ENCODE measurements at regions not wholly inside any gene's neighbourhood (a gene's known extent, or its start where the extent isn't known, plus 50 kb on each side); places are given as distances from the start of the nearest gene placed in this dataset.

DNA sequence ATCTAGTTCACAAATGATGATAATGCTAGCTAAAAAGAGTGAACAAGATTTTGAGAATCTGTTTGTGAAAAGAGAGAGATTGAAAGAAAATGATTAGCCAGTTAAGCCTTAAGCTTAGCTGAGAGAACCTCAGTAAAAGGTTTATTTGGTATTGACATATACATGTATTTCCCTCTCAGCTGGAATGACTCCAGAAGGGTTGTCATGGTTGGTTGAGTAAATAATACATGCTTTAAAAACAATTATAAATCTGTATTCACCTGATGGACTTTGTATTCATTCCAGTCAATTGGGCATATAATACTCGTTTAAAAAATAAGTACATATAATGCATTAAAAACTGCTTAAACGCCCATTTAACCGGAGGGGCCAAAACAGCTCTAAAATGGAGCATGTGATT, 181.4 kb downstream of the GRB14 start:
- Histone ChIP-seq H3K4me1 (peaks cover 9% of the 10 kb centered on the region), H3K27me3 (no peaks in the 10 kb centered on the region), H3K9ac (no peak overlapping the region), H3K79me2 (ENCODE audit: low read depth) (no peaks in the 10 kb centered on the region), H3K4me2 (no peak overlapping the region), H3K36me3 (no peaks in the 10 kb centered on the region), H3K4me3 (no peak overlapping the region), H3F3A (ENCODE audit: low read depth) (no peaks in the 10 kb centered on the region), H2AFZ (replicated peaks) (no peak overlapping the region), H4K20me1 (ENCODE audit: low read depth) (no peaks in the 10 kb centered on the region), H3K9me3 (ENCODE audit: low read depth) (no peaks in the 10 kb centered on the region), H3K27ac (no peak overlapping the region)
- Mint-ChIP-seq H3K27me3 (ENCODE audit: insufficient read depth, low read depth) (no peaks in the 10 kb centered on the region), H3K9me3 (no peaks in the 10 kb centered on the region), H3K36me3 (no peaks in the 10 kb centered on the region), H3K4me3 (no peak overlapping the region), H3K4me1 (peaks cover 9% of the 10 kb centered on the region), H3K27ac (no peak overlapping the region)
- no peak for DNase-seq (ENCODE audit: low spot score)
- TF ChIP-seq CTCF (IDR thresholded peaks at IDR 0.05) (no peak), EZH2phosphoT487 (IDR thresholded peaks at IDR 0.05) (no peak), EZH2 (IDR thresholded peaks at IDR 0.05) (no peak)

GRCh38 chr2:164439235-164439634, 182.0 kb downstream of the GRB14 start:
- Histone ChIP-seq H2AFZ (replicated peaks) (no peak overlapping the region), H3K4me2 (no peak overlapping the region), H3K4me1 (peaks cover 9% of the 10 kb centered on the region), H3K4me3 (no peak overlapping the region), H3K9me3 (ENCODE audit: low read depth) (no peaks in the 10 kb centered on the region), H3K36me3 (no peaks in the 10 kb centered on the region), H4K20me1 (ENCODE audit: low read depth) (no peaks in the 10 kb centered on the region), H3K27ac (no peak overlapping the region), H3F3A (ENCODE audit: low read depth) (no peaks in the 10 kb centered on the region), H3K9ac (no peak overlapping the region), H3K79me2 (ENCODE audit: low read depth) (no peaks in the 10 kb centered on the region), H3K27me3 (no peaks in the 10 kb centered on the region)
- no peak for TF ChIP-seq EZH2phosphoT487 (IDR thresholded peaks at IDR 0.05)
- TF ChIP-seq EZH2 (IDR thresholded peaks at IDR 0.05) = no peak
- TF ChIP-seq CTCF (IDR thresholded peaks at IDR 0.05) = no peak
- Mint-ChIP-seq H3K9me3 (no peaks in the 10 kb centered on the region), H3K27me3 (ENCODE audit: insufficient read depth, low read depth) (no peaks in the 10 kb centered on the region), H3K4me3 (no peak overlapping the region), H3K4me1 (peaks cover 9% of the 10 kb centered on the region), H3K36me3 (no peaks in the 10 kb centered on the region), H3K27ac (no peak overlapping the region)
- DNase-seq (ENCODE audit: low spot score) = no peak

DNA sequence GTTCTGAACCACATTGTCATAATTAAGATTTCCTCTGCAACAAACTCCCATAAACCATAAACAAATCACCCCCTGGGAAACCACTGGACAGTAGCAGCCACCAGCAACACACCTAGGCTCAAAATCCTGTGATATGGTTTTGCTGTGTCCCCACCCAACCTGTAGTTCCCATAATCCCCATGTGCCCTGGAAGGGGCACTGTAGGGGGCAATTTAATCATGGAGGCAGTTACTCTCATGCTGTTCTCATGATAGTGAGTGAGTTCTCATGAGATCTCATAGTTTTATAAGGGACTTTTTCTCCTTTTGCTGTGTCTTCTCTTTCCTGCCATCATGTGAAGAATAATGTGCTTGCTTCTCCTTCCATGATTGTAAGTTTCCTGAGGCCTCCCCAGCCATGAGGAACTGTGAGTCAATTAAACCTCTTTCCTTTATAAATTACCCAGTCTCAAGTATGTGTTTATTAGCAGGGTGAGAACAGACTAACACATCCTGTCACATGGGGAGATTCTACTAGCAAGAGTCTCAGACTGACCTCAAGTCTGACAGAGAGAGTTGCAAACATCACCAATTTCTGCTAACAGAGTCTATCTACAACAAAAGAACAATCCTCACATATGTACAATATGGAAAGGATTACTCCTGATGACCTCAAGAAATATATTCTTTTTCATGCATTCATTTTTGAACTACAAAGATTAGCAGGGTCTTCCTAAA, 182.6 kb downstream of the GRB14 start:
- Histone ChIP-seq H3K36me3 (no peaks in the 10 kb centered on the region), H3K27me3 (no peaks in the 10 kb centered on the region), H3F3A (ENCODE audit: low read depth) (no peaks in the 10 kb centered on the region), H3K79me2 (ENCODE audit: low read depth) (no peaks in the 10 kb centered on the region), H3K9ac (no peak overlapping the region), H3K27ac (no peak overlapping the region), H3K9me3 (ENCODE audit: low read depth) (no peaks in the 10 kb centered on the region), H2AFZ (replicated peaks) (peak overlapping the region; percentile 22), H3K4me3 (no peak overlapping the region), H3K4me1 (peaks cover 9% of the 10 kb centered on the region), H4K20me1 (ENCODE audit: low read depth) (no peaks in the 10 kb centered on the region), H3K4me2 (no peak overlapping the region)
- TF ChIP-seq EZH2 (IDR thresholded peaks at IDR 0.05) (no peak), CTCF (IDR thresholded peaks at IDR 0.05) (no peak), EZH2phosphoT487 (IDR thresholded peaks at IDR 0.05) (no peak)
- peaks cover 9% of the 10 kb centered on the region for H3K4me1 Mint-ChIP-seq
- no peaks in the 10 kb centered on the region for H3K27me3 Mint-ChIP-seq (ENCODE audit: insufficient read depth, low read depth)
- H3K9me3 Mint-ChIP-seq = no peaks in the 10 kb centered on the region
- H3K27ac Mint-ChIP-seq = peak overlapping the region; percentile 36
- DNase-seq (ENCODE audit: low spot score) = no peak
- no peak overlapping the region for H3K4me3 Mint-ChIP-seq
- no peaks in the 10 kb centered on the region for H3K36me3 Mint-ChIP-seq

Measured in neural progenitor cell (in vitro differentiated cells).